BE2C (cell line): ENCODE measurements at regions not wholly inside any gene's neighbourhood (a gene's known extent, or its start where the extent isn't known, plus 50 kb on each side); places are given as distances from the start of the nearest gene placed in this dataset.
A peak's percentile ranks its signal among the peaks of the same experiment; 100 is the strongest.

Experiments used
- DNase-seq: peaks from one replicate; pipeline ENCODE4 v3.0.0-alpha.2; 2020
- H3K27me3 ChIP-seq: fragments of 250-450 bp; sonication (Bioruptor Pico); 2 replicates; pipeline ENCODE4 v1.5.1; 2020; ENCODE audit warnings: mild to moderate bottlenecking
- H3K36me3 ChIP-seq: fragments of 250-450 bp; sonication (Bioruptor Pico); 2 replicates; pipeline ENCODE4 v1.5.1; 2020; ENCODE audit warnings: mild to moderate bottlenecking
- H3K4me1 ChIP-seq: fragments of 250-450 bp; sonication (Bioruptor Pico); 2 replicates; pipeline ENCODE4 v1.5.1; 2020
- H3K4me3 ChIP-seq: 2 replicates; pipeline ENCODE4 v1.5.1; 2011; ENCODE audit warnings: low read depth, low read length
- H3K9me3 ChIP-seq: fragments of 250-450 bp; sonication (Bioruptor Pico); 2 replicates; pipeline ENCODE4 v1.5.1; 2020
- CTCF ChIP-seq: IDR thresholded peaks from 2 replicates; pipeline ENCODE4 v1.5.1; 2012; ENCODE audit warnings: mild to moderate bottlenecking, low read depth, low read length

- no peaks in the 10 kb centered on the region for H3K4me1 ChIP-seq
- H3K9me3 ChIP-seq: no peaks in the 10 kb centered on the region
- H3K4me3 ChIP-seq: no peak overlapping the region
- no peaks in the 10 kb centered on the region for H3K36me3 ChIP-seq
- no peak for DNase-seq
- no peak for TF ChIP-seq CTCF
- no peaks in the 10 kb centered on the region for H3K27me3 ChIP-seq
Observed at GRCh38 chr5:108487951-108488350, 106.1 kb upstream of the FBXL17 start.

GRCh38 chr5:108484035-108484434, 102.1 kb upstream of the FBXL17 start:
- no peak overlapping the region for H3K4me3 ChIP-seq
- TF ChIP-seq CTCF: no peak
- H3K9me3 ChIP-seq: no peaks in the 10 kb centered on the region
- H3K36me3 ChIP-seq: no peaks in the 10 kb centered on the region
- no peaks in the 10 kb centered on the region for H3K4me1 ChIP-seq
- no peak for DNase-seq
- H3K27me3 ChIP-seq: no peaks in the 10 kb centered on the region

- TF ChIP-seq CTCF: peak; percentile 66
- no peaks in the 10 kb centered on the region for H3K27me3 ChIP-seq
- H3K4me1 ChIP-seq: no peaks in the 10 kb centered on the region
- no peak overlapping the region for H3K4me3 ChIP-seq
- no peaks in the 10 kb centered on the region for H3K9me3 ChIP-seq
- peak; percentile 21 for DNase-seq
- no peaks in the 10 kb centered on the region for H3K36me3 ChIP-seq
Observed at GRCh38 chr5:108481355-108481931, 99.5 kb upstream of the FBXL17 start.

GRCh38 chr5:108472237-108472636, 90.3 kb upstream of the FBXL17 start:
- no peak for DNase-seq
- no peaks in the 10 kb centered on the region for H3K36me3 ChIP-seq

GRCh38 chr5:108467563-108467962, 85.7 kb upstream of the FBXL17 start:
- H3K27me3 ChIP-seq: no peaks in the 10 kb centered on the region
- DNase-seq: no peak
- TF ChIP-seq CTCF: no peak
- no peak overlapping the region for H3K4me3 ChIP-seq
- no peaks in the 10 kb centered on the region for H3K36me3 ChIP-seq
- no peaks in the 10 kb centered on the region for H3K9me3 ChIP-seq
- no peaks in the 10 kb centered on the region for H3K4me1 ChIP-seq

More at GRCh38 chr5:108472237-108472636, 90.3 kb upstream of the FBXL17 start:
- Histone ChIP-seq H3K4me3 (no peak overlapping the region), H3K27me3 (no peaks in the 10 kb centered on the region), H3K4me1 (no peaks in the 10 kb centered on the region), H3K9me3 (no peaks in the 10 kb centered on the region)
- TF ChIP-seq CTCF: no peak

GRCh38 chr5:108461628-108462367, 79.9 kb upstream of the FBXL17 start:
- H3K27me3 ChIP-seq: no peaks in the 10 kb centered on the region
- H3K9me3 ChIP-seq: no peaks in the 10 kb centered on the region
- H3K36me3 ChIP-seq: no peaks in the 10 kb centered on the region
- no peak for TF ChIP-seq CTCF
- H3K4me3 ChIP-seq: no peak overlapping the region
- no peak for DNase-seq
- H3K4me1 ChIP-seq: no peaks in the 10 kb centered on the region
